ENCODE measurements at regions not wholly inside any gene's neighbourhood (a gene's known extent, or its start where the extent isn't known, plus 50 kb on each side); places are given as distances from the start of the nearest gene placed in this dataset.

DNA sequence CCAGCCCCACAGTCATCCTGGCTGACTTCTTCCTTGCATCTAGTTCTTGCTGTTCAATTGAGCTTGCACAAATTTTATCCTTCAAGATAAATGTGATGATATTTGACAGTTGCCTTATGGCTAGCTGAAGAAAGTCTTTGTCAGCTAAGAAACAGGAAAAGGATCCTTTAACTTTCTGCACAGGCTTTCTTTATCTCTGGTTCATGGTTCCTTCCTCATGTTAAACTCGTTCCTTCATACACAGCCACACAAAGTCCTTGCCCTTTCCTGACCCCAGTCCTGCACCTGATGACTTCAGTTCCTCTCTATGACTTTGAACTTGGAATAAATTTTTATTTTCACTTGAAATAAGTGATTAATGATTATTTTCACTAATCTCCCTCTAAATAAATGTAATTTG, 132.5 kb upstream of the PRSS3 start:
- TF ChIP-seq, protein P1, sequence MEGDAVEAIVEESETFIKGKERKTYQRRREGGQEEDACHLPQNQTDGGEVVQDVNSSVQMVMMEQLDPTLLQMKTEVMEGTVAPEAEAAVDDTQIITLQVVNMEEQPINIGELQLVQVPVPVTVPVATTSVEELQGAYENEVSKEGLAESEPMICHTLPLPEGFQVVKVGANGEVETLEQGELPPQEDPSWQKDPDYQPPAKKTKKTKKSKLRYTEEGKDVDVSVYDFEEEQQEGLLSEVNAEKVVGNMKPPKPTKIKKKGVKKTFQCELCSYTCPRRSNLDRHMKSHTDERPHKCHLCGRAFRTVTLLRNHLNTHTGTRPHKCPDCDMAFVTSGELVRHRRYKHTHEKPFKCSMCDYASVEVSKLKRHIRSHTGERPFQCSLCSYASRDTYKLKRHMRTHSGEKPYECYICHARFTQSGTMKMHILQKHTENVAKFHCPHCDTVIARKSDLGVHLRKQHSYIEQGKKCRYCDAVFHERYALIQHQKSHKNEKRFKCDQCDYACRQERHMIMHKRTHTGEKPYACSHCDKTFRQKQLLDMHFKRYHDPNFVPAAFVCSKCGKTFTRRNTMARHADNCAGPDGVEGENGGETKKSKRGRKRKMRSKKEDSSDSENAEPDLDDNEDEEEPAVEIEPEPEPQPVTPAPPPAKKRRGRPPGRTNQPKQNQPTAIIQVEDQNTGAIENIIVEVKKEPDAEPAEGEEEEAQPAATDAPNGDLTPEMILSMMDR (IDR thresholded peaks at IDR 0.05): no peak
- TF ChIP-seq POLR2A (IDR thresholded peaks at IDR 0.05): no peak
- no peak for TF ChIP-seq POLR2AphosphoS5 (IDR thresholded peaks at IDR 0.05)
